ENCODE measurements at regions not wholly inside any gene's neighbourhood (a gene's known extent, or its start where the extent isn't known, plus 50 kb on each side); places are given as distances from the start of the nearest gene placed in this dataset.
A peak's percentile ranks its signal among the peaks of the same experiment; 100 is the strongest.

DNA sequence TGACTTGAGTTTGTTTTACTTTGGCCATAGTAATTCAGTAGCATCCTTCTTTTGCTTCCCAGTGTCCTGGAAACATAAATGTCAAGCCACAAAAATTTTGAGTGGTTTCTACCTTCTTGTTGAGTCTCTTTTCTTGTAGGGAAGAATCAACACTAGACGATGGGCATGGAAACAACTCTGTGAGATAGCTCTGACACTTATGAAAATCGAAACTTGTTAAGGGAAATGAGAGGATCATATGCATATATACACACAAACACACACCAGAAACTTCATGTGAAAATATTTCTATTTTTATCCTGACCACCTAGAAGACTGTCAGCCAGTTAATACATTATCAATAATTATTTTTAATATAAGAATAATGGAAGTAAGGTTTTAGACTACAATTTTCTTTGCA is 1247.3 kb upstream of the FLRT2 start:
- no peak for TF ChIP-seq CTCF (IDR thresholded peaks at IDR 0.05; ENCODE audit: insufficient read depth, low read length, severe bottlenecking)
- no peak for FAIRE-seq
- no peak overlapping the region for H3K4me3 ChIP-seq (ENCODE audit: low read depth, low read length)
- DNase-seq (ENCODE audit: low read depth), result no peak
- no peaks in the 10 kb centered on the region for H3K27me3 ChIP-seq (ENCODE audit: control insufficient read depth, insufficient read depth, low read length)
- no peaks in the 10 kb centered on the region for H3K36me3 ChIP-seq (ENCODE audit: control insufficient read depth, insufficient read depth, low read length)

- no peaks in the 10 kb centered on the region for H3K36me3 ChIP-seq (ENCODE audit: control insufficient read depth, insufficient read depth, low read length)
- DNase-seq (ENCODE audit: low read depth), result peak; percentile 10
- FAIRE-seq, result no peak
- no peaks in the 10 kb centered on the region for H3K27me3 ChIP-seq (ENCODE audit: control insufficient read depth, insufficient read depth, low read length)
- no peak overlapping the region for H3K4me3 ChIP-seq (ENCODE audit: low read depth, low read length)
- TF ChIP-seq CTCF (IDR thresholded peaks at IDR 0.05; ENCODE audit: insufficient read depth, low read length, severe bottlenecking), result no peak
Measured at GRCh38 chr14:84288781-84289180, 1241.2 kb upstream of the FLRT2 start.

DNA sequence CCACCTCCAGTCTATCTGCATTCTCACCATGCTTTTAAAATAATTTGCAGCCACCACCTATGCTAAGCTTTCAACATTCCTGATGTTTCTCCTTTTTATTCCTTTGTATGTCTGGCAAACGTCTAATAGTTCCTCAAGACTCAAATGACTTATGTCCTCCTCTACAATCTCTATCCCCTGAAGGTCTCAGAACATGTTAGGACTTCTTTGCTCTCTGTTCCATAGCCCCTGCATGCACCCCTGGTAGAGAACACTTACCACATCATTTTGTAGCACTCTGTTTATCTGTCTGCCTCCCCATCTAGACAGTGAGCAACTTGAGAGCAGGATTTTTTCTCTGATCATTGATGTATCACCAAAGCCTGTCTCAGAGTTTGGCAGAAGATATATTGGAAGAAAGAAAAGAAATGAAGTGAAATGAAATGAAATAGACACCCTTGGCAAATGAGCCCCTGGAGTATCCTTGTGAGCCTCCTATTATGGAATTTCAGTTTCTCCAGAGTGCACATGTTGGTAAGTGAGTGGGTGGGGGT is 1231.2 kb upstream of the FLRT2 start:
- FAIRE-seq (no peak), DNase-seq (ENCODE audit: low read depth) (no peak)
- Histone ChIP-seq H3K36me3 (ENCODE audit: control insufficient read depth, insufficient read depth, low read length) (no peaks in the 10 kb centered on the region), H3K4me3 (ENCODE audit: low read depth, low read length) (no peak overlapping the region), H3K27me3 (ENCODE audit: control insufficient read depth, insufficient read depth, low read length) (no peaks in the 10 kb centered on the region)
- TF ChIP-seq CTCF (IDR thresholded peaks at IDR 0.05; ENCODE audit: insufficient read depth, low read length, severe bottlenecking), result no peak

GRCh38 chr14:84303140-84303539 is 1226.8 kb upstream of the FLRT2 start:
- Histone ChIP-seq H3K36me3 (ENCODE audit: control insufficient read depth, insufficient read depth, low read length) (no peaks in the 10 kb centered on the region), H3K4me3 (ENCODE audit: low read depth, low read length) (no peak overlapping the region), H3K27me3 (ENCODE audit: control insufficient read depth, insufficient read depth, low read length) (no peaks in the 10 kb centered on the region)
- DNase-seq (ENCODE audit: low read depth) (no peak), FAIRE-seq (no peak)
- no peak for TF ChIP-seq CTCF (IDR thresholded peaks at IDR 0.05; ENCODE audit: insufficient read depth, low read length, severe bottlenecking)

DNA sequence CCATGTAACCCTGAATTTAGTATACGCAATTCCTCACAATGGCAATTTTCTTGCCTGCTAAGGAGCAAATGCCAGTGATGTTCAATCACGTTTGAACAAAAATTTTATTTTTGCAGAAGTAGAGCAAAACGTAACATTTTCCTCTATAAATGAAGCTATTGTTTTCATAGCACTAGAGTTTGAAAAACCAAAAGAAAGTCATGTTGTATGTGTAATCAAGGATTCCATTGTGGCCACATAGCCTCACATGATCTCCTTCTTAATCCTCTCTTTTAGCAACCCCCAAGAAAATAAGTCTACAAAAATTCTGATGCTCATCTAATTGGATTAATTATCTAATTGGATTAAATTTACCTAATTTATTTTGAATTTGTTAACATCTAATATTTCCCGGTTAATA is 1217.4 kb upstream of the FLRT2 start:
- TF ChIP-seq CTCF (IDR thresholded peaks at IDR 0.05; ENCODE audit: insufficient read depth, low read length, severe bottlenecking), result no peak
- H3K4me3 ChIP-seq (ENCODE audit: low read depth, low read length), result no peak overlapping the region
- FAIRE-seq (no peak), DNase-seq (ENCODE audit: low read depth) (no peak)
- H3K36me3 ChIP-seq (ENCODE audit: control insufficient read depth, insufficient read depth, low read length), result no peaks in the 10 kb centered on the region
- no peaks in the 10 kb centered on the region for H3K27me3 ChIP-seq (ENCODE audit: control insufficient read depth, insufficient read depth, low read length)

GRCh38 chr14:84323450-84323849 is 1206.5 kb upstream of the FLRT2 start:
- no peak overlapping the region for H3K4me3 ChIP-seq (ENCODE audit: low read depth, low read length)
- FAIRE-seq (no peak), DNase-seq (ENCODE audit: low read depth) (no peak)
- no peaks in the 10 kb centered on the region for H3K27me3 ChIP-seq (ENCODE audit: control insufficient read depth, insufficient read depth, low read length)
- H3K36me3 ChIP-seq (ENCODE audit: control insufficient read depth, insufficient read depth, low read length), result no peaks in the 10 kb centered on the region
- TF ChIP-seq CTCF (IDR thresholded peaks at IDR 0.05; ENCODE audit: insufficient read depth, low read length, severe bottlenecking), result no peak
